ENCODE measurements at regions not wholly inside any gene's neighbourhood (a gene's known extent, or its start where the extent isn't known, plus 50 kb on each side); places are given as distances from the start of the nearest gene placed in this dataset.

GRCh38 chr22:48139776-48140175 lies 1377.3 kb downstream of the TBC1D22A start:
- Histone ChIP-seq H3K4me3 (ENCODE audit: insufficient read depth, low read depth, low read length) (no peak overlapping the region), H4K91ac (ENCODE audit: insufficient read depth, low read depth, low read length) (no peak overlapping the region), H3K36me3 (ENCODE audit: control insufficient read depth, insufficient read depth, low read length) (no peaks in the 10 kb centered on the region), H3K4me1 (ENCODE audit: control insufficient read depth, insufficient read depth, low read length) (no peaks in the 10 kb centered on the region), H4K8ac (ENCODE audit: low read depth in 2 of 2, low read length in 2 of 2) (no peak overlapping the region), H4K20me1 (ENCODE audit: insufficient read depth, low read length) (no peaks in the 10 kb centered on the region), H3K4me2 (ENCODE audit: low read depth, low read length) (no peak overlapping the region), H2BK120ac (ENCODE audit: low read depth, low read length) (no peak overlapping the region), H2AK9ac (replicated peaks; ENCODE audit: low read depth, low read length, poor library complexity) (no peak overlapping the region), H2BK20ac (ENCODE audit: low read depth, low read length) (no peak overlapping the region), H2AK5ac (ENCODE audit: low read depth, low read length) (no peak overlapping the region), H3K79me1 (ENCODE audit: low read depth in 1 of 2, low read length in 2 of 2) (no peaks in the 10 kb centered on the region), H3K18ac (ENCODE audit: low read depth, low read length) (no peak overlapping the region), H3K23ac (ENCODE audit: low read depth, low read length) (no peak overlapping the region), H3K56ac (ENCODE audit: extremely low read depth, insufficient read depth, low read length) (no peak overlapping the region), H3K9me3 (ENCODE audit: control insufficient read depth, insufficient read depth, low read length) (peaks cover 52% of the 10 kb centered on the region), H2BK15ac (ENCODE audit: low read depth, low read length) (no peak overlapping the region), H4K5ac (ENCODE audit: low read depth, low read length) (no peak overlapping the region), H3K9me1 (ENCODE audit: insufficient read depth, low read length) (no peaks in the 10 kb centered on the region), H3K9ac (ENCODE audit: low read depth, low read length) (no peak overlapping the region), H3K27me3 (ENCODE audit: control insufficient read depth, insufficient read depth, low read length) (no peaks in the 10 kb centered on the region), H3K4ac (ENCODE audit: low read depth, low read length) (no peak overlapping the region), H3K14ac (replicated peaks; ENCODE audit: low read depth, low read length) (no peak overlapping the region), H2AFZ (replicated peaks; ENCODE audit: low read length, poor library complexity) (no peak overlapping the region), H3K27ac (ENCODE audit: insufficient read depth, low read length) (no peak overlapping the region), H2BK5ac (ENCODE audit: low read depth, low read length, poor library complexity, severe bottlenecking) (no peak overlapping the region)
- no peak for TF ChIP-seq POLR2A (IDR thresholded peaks at IDR 0.05; ENCODE audit: low read depth, low read length)
- TF ChIP-seq MAZ (IDR thresholded peaks at IDR 0.05; ENCODE audit: borderline replicate concordance, low read depth, low read length), result no peak
- no peak for TF ChIP-seq USF2 (IDR thresholded peaks at IDR 0.05; ENCODE audit: low read depth, low read length)
- no peak for TF ChIP-seq RAD21 (IDR thresholded peaks at IDR 0.05; ENCODE audit: low read length)
- no peak for TF ChIP-seq RFX5 (IDR thresholded peaks at IDR 0.05; ENCODE audit: low read depth, low read length)
- TF ChIP-seq CEBPB (IDR thresholded peaks at IDR 0.05; ENCODE audit: low read depth, low read length), result no peak
- no peak for TF ChIP-seq ELK1 (IDR thresholded peaks at IDR 0.05; ENCODE audit: borderline replicate concordance, low read depth, low read length)
- WGBS, 2 experiments (ENCODE audit: extremely low coverage in 2 of 2, insufficient read length in 1 of 2), result 46% methylated on average over 3 of the region's 8 CpGs; no CpG with 5 or more reads in 1 of the 2 experiments
- no TSS peak for BruUV-seq (replicated peaks)
- ATAC-seq (ENCODE audit: low read depth), result no peak
- ChIA-PET POLR2A (ENCODE audit: unreplicated experiment) (no interaction called here), CTCF (no interaction called here)
- dilution Hi-C loops (cut with HindIII; ENCODE audit: low sequenced_read_pairs, unreplicated experiment) (no loop called here), intact Hi-C loops (cut with micrococcal nuclease) (no loop called here), in situ Hi-C loops (cut with MboI; ENCODE audit: low sequenced_read_pairs) (no loop called here)
- no peak for DNase-seq

Measured in IMR-90 (cell line).